ENCODE measurements at regions not wholly inside any gene's neighbourhood (a gene's known extent, or its start where the extent isn't known, plus 50 kb on each side); places are given as distances from the start of the nearest gene placed in this dataset.
"Not testable (repeated sequence)": the region's sequence is repeated elsewhere in the genome, so short reads cannot be mapped to it uniquely, and the experiment has no call there.

- not testable (repeated sequence) for DNase-seq
These were observed 51.5 kb downstream of the PPIAL4A start for GRCh38 chr1:120941066-120941465.

GRCh38 chr1:120941836-120942217 is 52.3 kb downstream of the PPIAL4A start:
- DNase-seq, result not testable (repeated sequence)

GRCh38 chr1:120942218-120942944 is 52.8 kb downstream of the PPIAL4A start:
- peak; percentile 74 to 88 (median 83) for DNase-seq

GRCh38 chr1:120942945-120943319 is 53.4 kb downstream of the PPIAL4A start:
- not testable (repeated sequence) for DNase-seq

GRCh38 chr1:120944691-120945090 is 55.1 kb downstream of the PPIAL4A start:
- not testable (repeated sequence) for DNase-seq

GRCh38 chr1:120945122-120945521 is 55.6 kb downstream of the PPIAL4A start:
- DNase-seq, result not testable (repeated sequence)

GRCh38 chr1:120947114-120947513 is 57.5 kb downstream of the PPIAL4A start:
- not testable (repeated sequence) for DNase-seq

GRCh38 chr1:120949724-120950123 is 60.2 kb downstream of the PPIAL4A start:
- DNase-seq, result not testable (repeated sequence)

- not testable (repeated sequence) for DNase-seq
These were observed 61.1 kb downstream of the PPIAL4A start for GRCh38 chr1:120950633-120951032.

- not testable (repeated sequence) for DNase-seq
These were observed 61.5 kb downstream of the PPIAL4A start for GRCh38 chr1:120951100-120951499.

GRCh38 chr1:120952207-120952870 is 62.8 kb downstream of the PPIAL4A start:
- DNase-seq, result not testable (repeated sequence)

- DNase-seq, result not testable (repeated sequence)
These were observed 63.3 kb downstream of the PPIAL4A start for GRCh38 chr1:120952871-120953265.

GRCh38 chr1:120954736-120955135 is 65.2 kb downstream of the PPIAL4A start:
- no peak for DNase-seq

- not testable (repeated sequence) for DNase-seq
These were observed 66.4 kb downstream of the PPIAL4A start for GRCh38 chr1:120955961-120956360.

- not testable (repeated sequence) for DNase-seq
These were observed 76.4 kb downstream of the PPIAL4A start for GRCh38 chr1:120966018-120966417.

- DNase-seq, result peak; percentile 58 to 78 (median 68)
These were observed 83.3 kb downstream of the PPIAL4A start for GRCh38 chr1:120972863-120973262.

- DNase-seq, result not testable (repeated sequence)
These were observed 84.3 kb downstream of the PPIAL4A start for GRCh38 chr1:120973836-120974235.

- DNase-seq, result not testable (repeated sequence)
These were observed 87.7 kb downstream of the PPIAL4A start for GRCh38 chr1:120977279-120977678.

GRCh38 chr1:120981489-120982094 is 92.0 kb downstream of the PPIAL4A start:
- DNase-seq, result not testable (repeated sequence)

- DNase-seq, result not testable (repeated sequence)
These were observed 105.0 kb downstream of the PPIAL4A start for GRCh38 chr1:120994614-120995013.

GRCh38 chr1:120995025-120995424 is 105.5 kb downstream of the PPIAL4A start:
- DNase-seq, result not testable (repeated sequence)

- not testable (repeated sequence) for DNase-seq
These were observed 111.6 kb downstream of the PPIAL4A start for GRCh38 chr1:121001090-121001726.

- DNase-seq, result not testable (repeated sequence)
These were observed 113.7 kb downstream of the PPIAL4A start for GRCh38 chr1:121003230-121003629.
